22Rv1 (cell line): ENCODE measurements at regions not wholly inside any gene's neighbourhood (a gene's known extent, or its start where the extent isn't known, plus 50 kb on each side); places are given as distances from the start of the nearest gene placed in this dataset.

ENCODE experiments used
- H3K27ac ChIP-seq: fragments of 450-650 bp; 2 replicates; pipeline ENCODE4 v1.5.1; 2017
- CTCF ChIP-seq: fragments of 450-650 bp; IDR thresholded peaks from 2 replicates; pipeline ENCODE4 v1.5.1; 2017; ENCODE audit warnings: mild to moderate bottlenecking
- ZFX ChIP-seq: fragments of 450-650 bp; IDR thresholded peaks from 2 replicates; pipeline ENCODE4 v1.6.1; 2017; ENCODE audit warnings: antibody characterized with exemption, borderline replicate concordance

- H3K27ac ChIP-seq: no peak overlapping the region
- TF ChIP-seq CTCF: no peak
- TF ChIP-seq ZFX: no peak
Measured at GRCh38 chr10:44647877-44648542, 263.1 kb upstream of the CXCL12 start.

- H3K27ac ChIP-seq: no peak overlapping the region
- TF ChIP-seq CTCF (no peak), ZFX (no peak)
Measured at GRCh38 chr10:44650691-44651661, 260.2 kb upstream of the TMEM72 start.

GRCh38 chr10:44651834-44652233, 259.3 kb upstream of the TMEM72 start:
- TF ChIP-seq ZFX (no peak), CTCF (no peak)

GRCh38 chr10:44659320-44659719, 251.8 kb upstream of the TMEM72 start:
- no peak for TF ChIP-seq ZFX
- TF ChIP-seq CTCF: no peak
- no peak overlapping the region for H3K27ac ChIP-seq

More at GRCh38 chr10:44651834-44652233, 259.3 kb upstream of the TMEM72 start:
- H3K27ac ChIP-seq: no peak overlapping the region

- H3K27ac ChIP-seq: no peak overlapping the region
- TF ChIP-seq CTCF (no peak), ZFX (no peak)
Measured at GRCh38 chr10:44660271-44660670, 250.9 kb upstream of the TMEM72 start.

GRCh38 chr10:44662051-44662450, 249.1 kb upstream of the TMEM72 start:
- TF ChIP-seq CTCF (no peak), ZFX (no peak)

GRCh38 chr10:44668336-44668735, 242.8 kb upstream of the TMEM72 start:
- H3K27ac ChIP-seq: no peak overlapping the region
- TF ChIP-seq ZFX (no peak), CTCF (no peak)

More at GRCh38 chr10:44662051-44662450, 249.1 kb upstream of the TMEM72 start:
- no peak overlapping the region for H3K27ac ChIP-seq
